Neural cell (in vitro differentiated cells): ENCODE measurements at regions not wholly inside any gene's neighbourhood (a gene's known extent, or its start where the extent isn't known, plus 50 kb on each side); places are given as distances from the start of the nearest gene placed in this dataset.

Experiments
- H2AFZ ChIP-seq: fragments of 200-600, 300-800 bp; sonication (generic), shearing (Covaris generic); 2 replicates; pipeline ENCODE4 v1.6.0; 2014; ENCODE audit warnings: low read depth, mild to moderate bottlenecking, antibody characterized with exemption, low read length, moderate library complexity
- H3F3A ChIP-seq: fragments of 200-600 bp; shearing (Covaris generic); 2 replicates; pipeline ENCODE4 v1.6.1; 2016; ENCODE audit warnings: mild to moderate bottlenecking, moderate library complexity, mixed read lengths, antibody characterized with exemption, low read length; ENCODE audit not compliant: insufficient read depth, poor library complexity, severe bottlenecking
- H3K27ac ChIP-seq: fragments of 200-600, 300-800 bp; sonication (generic), shearing (Covaris generic); 2 replicates; pipeline ENCODE4 v1.5.1; 2014; ENCODE audit warnings: mild to moderate bottlenecking, low read length, moderate library complexity
- H3K27me3 ChIP-seq: fragments of 300-800, 200-600 bp; sonication (generic), shearing (Covaris generic); 2 replicates; pipeline ENCODE4 v1.6.0; 2014; ENCODE audit warnings: mild to moderate bottlenecking, low read depth, low read length, moderate library complexity; ENCODE audit not compliant: insufficient read depth
- H3K36me3 ChIP-seq: fragments of 300-800, 200-600 bp; sonication (generic), shearing (Covaris generic); 2 replicates; pipeline ENCODE4 v1.5.1; 2014; ENCODE audit warnings: mild to moderate bottlenecking, antibody characterized with exemption, low read length, moderate library complexity; ENCODE audit not compliant: insufficient read depth
- H3K4me2 ChIP-seq: fragments of 300-800, 200-600 bp; sonication (generic), shearing (Covaris generic); 2 replicates; pipeline ENCODE4 v1.6.0; 2014; ENCODE audit warnings: mild to moderate bottlenecking, low read length
- H3K4me3 ChIP-seq: fragments of 300-800, 200-600 bp; sonication (generic), shearing (Covaris generic); 2 replicates; pipeline ENCODE4 v1.5.1; 2014; ENCODE audit warnings: mild to moderate bottlenecking, low read length, moderate library complexity
- H3K79me2 ChIP-seq: fragments of 200-600 bp; shearing (Covaris generic); replicated peaks from 2 replicates; pipeline ENCODE4 v1.6.0; 2014; ENCODE audit warnings: mild to moderate bottlenecking, low read length, moderate library complexity; ENCODE audit not compliant: insufficient read depth
- H3K9ac ChIP-seq: fragments of 300-800, 200-600 bp; sonication (generic), shearing (Covaris generic); 2 replicates; pipeline ENCODE4 v1.6.1; 2016; ENCODE audit warnings: mild to moderate bottlenecking, low read length, mixed read lengths
- H3K9me2 ChIP-seq: fragments of 200-600 bp; shearing (Covaris generic); 2 replicates; pipeline ENCODE4 v1.6.1; 2016; ENCODE audit warnings: mild to moderate bottlenecking, low read length, mixed read lengths; ENCODE audit not compliant: insufficient read depth
- H3K9me3 ChIP-seq: fragments of 200-600, 300-800 bp; sonication (generic), shearing (Covaris generic); 2 replicates; pipeline ENCODE4 v1.6.1; 2016; ENCODE audit warnings: mild to moderate bottlenecking, mixed run types, low read length, moderate library complexity, mixed read lengths
- H4K20me1 ChIP-seq: fragments of 200-600 bp; shearing (Covaris generic); 2 replicates; pipeline ENCODE4 v1.6.1; 2016; ENCODE audit warnings: mild to moderate bottlenecking, mixed run types; ENCODE audit not compliant: insufficient read depth
- EP300 ChIP-seq: fragments of 450-650 bp; conservative IDR thresholded peaks from 2 replicates; pipeline ENCODE4 v1.6.1; 2014; ENCODE audit warnings: antibody characterized with exemption, mild to moderate bottlenecking, moderate library complexity; ENCODE audit not compliant: poor library complexity, severe bottlenecking
- EZH2 ChIP-seq: fragments of 200-600, 300-800 bp; shearing (Covaris generic), sonication (generic); IDR thresholded peaks from 2 replicates; pipeline ENCODE4 v1.6.1; 2014; ENCODE audit warnings: antibody characterized with exemption, low read length, borderline replicate concordance, mild to moderate bottlenecking; ENCODE audit not compliant: insufficient read depth, poor library complexity, severe bottlenecking
- MXI1 ChIP-seq: fragments of 450-650 bp; conservative IDR thresholded peaks from 2 replicates; pipeline ENCODE4 v1.6.1; 2014; ENCODE audit warnings: antibody characterized with exemption, mild to moderate bottlenecking; ENCODE audit not compliant: poor library complexity, severe bottlenecking
- POLR2AphosphoS5 ChIP-seq: IDR thresholded peaks from 2 replicates; pipeline ENCODE4 v1.6.1; 2012
- RAD21 ChIP-seq: fragments of 450-650 bp; conservative IDR thresholded peaks from 2 replicates; pipeline ENCODE4 v1.6.1; 2014; ENCODE audit warnings: antibody characterized with exemption, mild to moderate bottlenecking, moderate library complexity
- SMC3 ChIP-seq: fragments of 450-650 bp; conservative IDR thresholded peaks from 2 replicates; pipeline ENCODE4 v1.6.1; 2014; ENCODE audit warnings: antibody characterized with exemption, mild to moderate bottlenecking, moderate library complexity; ENCODE audit not compliant: poor library complexity
- TAF1 ChIP-seq: IDR thresholded peaks from 2 replicates; pipeline ENCODE4 v1.6.1; 2012; ENCODE audit warnings: low read depth
- TF ChIP-seq, protein P1 (sequence below): fragments of 450-650 bp; IDR thresholded peaks from 2 replicates; pipeline ENCODE4 v1.5.1; 2014; ENCODE audit warnings: antibody characterized with exemption, mild to moderate bottlenecking, moderate library complexity; ENCODE audit not compliant: poor library complexity, severe bottlenecking
- TF ChIP-seq, protein P2 (sequence below): IDR thresholded peaks from 2 replicates; pipeline ENCODE4 v1.6.1; 2012; ENCODE audit warnings: borderline replicate concordance

DNA sequence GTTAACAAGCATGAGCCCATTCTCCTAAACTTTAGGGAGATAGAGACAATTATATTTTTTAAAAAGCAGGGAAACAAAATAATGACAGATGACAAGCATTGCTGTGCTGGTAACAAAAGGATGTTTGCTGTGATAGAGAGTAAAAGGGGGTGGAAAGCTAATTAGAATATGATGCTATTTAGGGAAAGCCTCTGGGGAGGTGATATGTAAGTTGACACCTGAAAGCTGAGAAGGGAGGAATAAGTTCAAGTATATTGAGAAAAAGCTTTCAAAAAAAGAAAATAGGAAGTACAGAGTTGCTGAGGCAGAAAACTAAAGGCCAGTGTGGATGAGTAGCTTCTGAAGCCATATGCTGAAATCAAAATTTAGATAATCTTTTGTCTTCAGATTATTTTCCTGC lies 565.2 kb upstream of the NRXN1 start:
- Histone ChIP-seq H3K9ac (no peak overlapping the region), H3K4me3 (no peak overlapping the region), H3K9me2 (no peaks in the 10 kb centered on the region), H3F3A (no peaks in the 10 kb centered on the region), H2AFZ (no peak overlapping the region), H3K27ac (no peak overlapping the region), H3K36me3 (no peaks in the 10 kb centered on the region), H4K20me1 (no peaks in the 10 kb centered on the region), H3K4me2 (no peak overlapping the region), H3K9me3 (no peaks in the 10 kb centered on the region), H3K27me3 (no peaks in the 10 kb centered on the region), H3K79me2 (no peaks in the 10 kb centered on the region)
- no peak for TF ChIP-seq POLR2AphosphoS5
- TF ChIP-seq EP300 = no peak
- TF ChIP-seq, protein P1, sequence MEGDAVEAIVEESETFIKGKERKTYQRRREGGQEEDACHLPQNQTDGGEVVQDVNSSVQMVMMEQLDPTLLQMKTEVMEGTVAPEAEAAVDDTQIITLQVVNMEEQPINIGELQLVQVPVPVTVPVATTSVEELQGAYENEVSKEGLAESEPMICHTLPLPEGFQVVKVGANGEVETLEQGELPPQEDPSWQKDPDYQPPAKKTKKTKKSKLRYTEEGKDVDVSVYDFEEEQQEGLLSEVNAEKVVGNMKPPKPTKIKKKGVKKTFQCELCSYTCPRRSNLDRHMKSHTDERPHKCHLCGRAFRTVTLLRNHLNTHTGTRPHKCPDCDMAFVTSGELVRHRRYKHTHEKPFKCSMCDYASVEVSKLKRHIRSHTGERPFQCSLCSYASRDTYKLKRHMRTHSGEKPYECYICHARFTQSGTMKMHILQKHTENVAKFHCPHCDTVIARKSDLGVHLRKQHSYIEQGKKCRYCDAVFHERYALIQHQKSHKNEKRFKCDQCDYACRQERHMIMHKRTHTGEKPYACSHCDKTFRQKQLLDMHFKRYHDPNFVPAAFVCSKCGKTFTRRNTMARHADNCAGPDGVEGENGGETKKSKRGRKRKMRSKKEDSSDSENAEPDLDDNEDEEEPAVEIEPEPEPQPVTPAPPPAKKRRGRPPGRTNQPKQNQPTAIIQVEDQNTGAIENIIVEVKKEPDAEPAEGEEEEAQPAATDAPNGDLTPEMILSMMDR = no peak
- no peak for TF ChIP-seq TAF1
- TF ChIP-seq SMC3 = no peak
- TF ChIP-seq RAD21 = no peak
- TF ChIP-seq, protein P2, sequence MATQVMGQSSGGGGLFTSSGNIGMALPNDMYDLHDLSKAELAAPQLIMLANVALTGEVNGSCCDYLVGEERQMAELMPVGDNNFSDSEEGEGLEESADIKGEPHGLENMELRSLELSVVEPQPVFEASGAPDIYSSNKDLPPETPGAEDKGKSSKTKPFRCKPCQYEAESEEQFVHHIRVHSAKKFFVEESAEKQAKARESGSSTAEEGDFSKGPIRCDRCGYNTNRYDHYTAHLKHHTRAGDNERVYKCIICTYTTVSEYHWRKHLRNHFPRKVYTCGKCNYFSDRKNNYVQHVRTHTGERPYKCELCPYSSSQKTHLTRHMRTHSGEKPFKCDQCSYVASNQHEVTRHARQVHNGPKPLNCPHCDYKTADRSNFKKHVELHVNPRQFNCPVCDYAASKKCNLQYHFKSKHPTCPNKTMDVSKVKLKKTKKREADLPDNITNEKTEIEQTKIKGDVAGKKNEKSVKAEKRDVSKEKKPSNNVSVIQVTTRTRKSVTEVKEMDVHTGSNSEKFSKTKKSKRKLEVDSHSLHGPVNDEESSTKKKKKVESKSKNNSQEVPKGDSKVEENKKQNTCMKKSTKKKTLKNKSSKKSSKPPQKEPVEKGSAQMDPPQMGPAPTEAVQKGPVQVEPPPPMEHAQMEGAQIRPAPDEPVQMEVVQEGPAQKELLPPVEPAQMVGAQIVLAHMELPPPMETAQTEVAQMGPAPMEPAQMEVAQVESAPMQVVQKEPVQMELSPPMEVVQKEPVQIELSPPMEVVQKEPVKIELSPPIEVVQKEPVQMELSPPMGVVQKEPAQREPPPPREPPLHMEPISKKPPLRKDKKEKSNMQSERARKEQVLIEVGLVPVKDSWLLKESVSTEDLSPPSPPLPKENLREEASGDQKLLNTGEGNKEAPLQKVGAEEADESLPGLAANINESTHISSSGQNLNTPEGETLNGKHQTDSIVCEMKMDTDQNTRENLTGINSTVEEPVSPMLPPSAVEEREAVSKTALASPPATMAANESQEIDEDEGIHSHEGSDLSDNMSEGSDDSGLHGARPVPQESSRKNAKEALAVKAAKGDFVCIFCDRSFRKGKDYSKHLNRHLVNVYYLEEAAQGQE = no peak
- no peak for TF ChIP-seq MXI1
- no peak for TF ChIP-seq EZH2

DNA sequence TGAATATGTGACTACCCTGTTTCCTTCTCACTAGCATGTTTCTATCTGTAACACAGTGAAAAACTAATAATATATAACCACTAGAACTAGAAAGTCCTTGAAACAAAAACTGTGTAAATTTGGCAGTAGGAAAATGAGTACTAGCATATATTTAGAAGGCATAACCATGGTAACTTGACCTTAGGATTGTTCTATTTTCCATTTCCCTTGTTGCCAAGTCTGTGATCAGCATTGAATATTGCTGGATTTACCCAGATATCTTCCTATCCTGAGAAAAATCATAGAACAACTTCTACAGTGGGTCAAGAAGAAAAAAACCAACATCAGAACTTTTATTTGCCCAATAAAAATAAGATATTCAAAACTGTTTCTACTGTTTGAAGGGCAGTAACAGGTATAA lies 563.9 kb upstream of the NRXN1 start:
- no peaks in the 10 kb centered on the region for H4K20me1 ChIP-seq
- H3K27me3 ChIP-seq = no peaks in the 10 kb centered on the region
- no peak overlapping the region for H3K27ac ChIP-seq
- H3K36me3 ChIP-seq = no peaks in the 10 kb centered on the region
- H3K9me3 ChIP-seq = no peaks in the 10 kb centered on the region
- H3K9ac ChIP-seq = no peak overlapping the region
- H3K79me2 ChIP-seq = no peaks in the 10 kb centered on the region
- TF ChIP-seq SMC3 (no peak), MXI1 (no peak), RAD21 (no peak), POLR2AphosphoS5 (no peak), EP300 (no peak), EZH2 (no peak), TAF1 (no peak)
- TF ChIP-seq, protein P1 = no peak
- TF ChIP-seq, protein P2 = no peak
- H2AFZ ChIP-seq = no peak overlapping the region
- H3F3A ChIP-seq = no peaks in the 10 kb centered on the region
- no peak overlapping the region for H3K4me2 ChIP-seq
- H3K9me2 ChIP-seq = no peaks in the 10 kb centered on the region
- H3K4me3 ChIP-seq = no peak overlapping the region
